ENCODE measurements at regions not wholly inside any gene's neighbourhood (a gene's known extent, or its start where the extent isn't known, plus 50 kb on each side); places are given as distances from the start of the nearest gene placed in this dataset.

DNA sequence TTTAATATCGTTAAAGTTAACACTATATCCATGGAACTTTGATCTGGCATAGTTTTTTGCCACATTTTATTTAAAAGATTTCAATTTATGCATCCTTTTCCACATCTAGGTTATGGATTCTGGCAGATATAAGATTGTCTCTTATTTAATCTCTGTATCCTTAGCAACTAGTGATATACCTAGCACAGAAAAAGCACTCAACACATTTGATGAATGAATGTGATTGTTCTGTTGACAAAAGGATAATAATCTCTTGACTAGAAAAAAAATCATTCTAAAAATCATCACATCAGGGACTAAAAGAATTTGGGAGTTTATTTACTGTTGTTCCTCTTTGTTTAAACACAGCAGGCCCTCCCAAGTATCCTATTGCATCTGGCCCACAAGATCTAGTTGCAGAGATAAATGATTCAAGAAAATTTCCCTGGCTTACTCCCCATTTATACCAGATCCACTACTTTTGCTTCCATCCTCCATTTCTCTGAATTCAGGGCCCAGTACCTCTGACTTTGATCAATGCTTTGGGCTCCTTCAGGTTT lies 84.0 kb upstream of the C1GALT1 start:
- TF ChIP-seq, protein P1, sequence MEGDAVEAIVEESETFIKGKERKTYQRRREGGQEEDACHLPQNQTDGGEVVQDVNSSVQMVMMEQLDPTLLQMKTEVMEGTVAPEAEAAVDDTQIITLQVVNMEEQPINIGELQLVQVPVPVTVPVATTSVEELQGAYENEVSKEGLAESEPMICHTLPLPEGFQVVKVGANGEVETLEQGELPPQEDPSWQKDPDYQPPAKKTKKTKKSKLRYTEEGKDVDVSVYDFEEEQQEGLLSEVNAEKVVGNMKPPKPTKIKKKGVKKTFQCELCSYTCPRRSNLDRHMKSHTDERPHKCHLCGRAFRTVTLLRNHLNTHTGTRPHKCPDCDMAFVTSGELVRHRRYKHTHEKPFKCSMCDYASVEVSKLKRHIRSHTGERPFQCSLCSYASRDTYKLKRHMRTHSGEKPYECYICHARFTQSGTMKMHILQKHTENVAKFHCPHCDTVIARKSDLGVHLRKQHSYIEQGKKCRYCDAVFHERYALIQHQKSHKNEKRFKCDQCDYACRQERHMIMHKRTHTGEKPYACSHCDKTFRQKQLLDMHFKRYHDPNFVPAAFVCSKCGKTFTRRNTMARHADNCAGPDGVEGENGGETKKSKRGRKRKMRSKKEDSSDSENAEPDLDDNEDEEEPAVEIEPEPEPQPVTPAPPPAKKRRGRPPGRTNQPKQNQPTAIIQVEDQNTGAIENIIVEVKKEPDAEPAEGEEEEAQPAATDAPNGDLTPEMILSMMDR (IDR thresholded peaks at IDR 0.05): no peak
- TF ChIP-seq EP300 (IDR thresholded peaks at IDR 0.05): no peak

All from tibial nerve (tissue), 4 donors.